Ishikawa (cell line): ENCODE measurements at regions not wholly inside any gene's neighbourhood (a gene's known extent, or its start where the extent isn't known, plus 50 kb on each side); places are given as distances from the start of the nearest gene placed in this dataset.

Experiments used
- CEBPB ChIP-seq: IDR thresholded peaks from 2 replicates; pipeline ENCODE4 v1.6.1; 2012
- CREB1 ChIP-seq: IDR thresholded peaks from 2 replicates; pipeline ENCODE4 v1.6.1; 2012; ENCODE audit warnings: low read depth
- EGR1 ChIP-seq: IDR thresholded peaks from 2 replicates; pipeline ENCODE4 v1.6.1; 2012
- EP300 ChIP-seq: IDR thresholded peaks from 2 replicates; pipeline ENCODE4 v1.6.1; 2012; ENCODE audit warnings: borderline replicate concordance
- FOXM1 ChIP-seq: IDR thresholded peaks from 2 replicates; pipeline ENCODE4 v1.6.1; 2012; ENCODE audit warnings: low read depth, borderline replicate concordance
- NFIC ChIP-seq: IDR thresholded peaks from 2 replicates; pipeline ENCODE4 v1.6.1; 2012
- RAD21 ChIP-seq: IDR thresholded peaks from 2 replicates; pipeline ENCODE4 v1.6.1; 2012; ENCODE audit warnings: low read depth
- TAF1 ChIP-seq: IDR thresholded peaks from 2 replicates; pipeline ENCODE4 v1.6.1; 2012; ENCODE audit warnings: low read depth, mild to moderate bottlenecking
- TCF12 ChIP-seq: IDR thresholded peaks from 2 replicates; pipeline ENCODE4 v1.6.1; 2012; ENCODE audit warnings: low read depth
- TEAD4 ChIP-seq: IDR thresholded peaks from 2 replicates; pipeline ENCODE4 v1.6.1; 2012
- YY1 ChIP-seq: IDR thresholded peaks from 2 replicates; pipeline ENCODE4 v1.6.1; 2012; ENCODE audit warnings: low read depth
- ZBTB7A ChIP-seq: IDR thresholded peaks from 2 replicates; pipeline ENCODE4 v1.6.1; 2012; ENCODE audit warnings: low read depth
- TF ChIP-seq, protein P1 (sequence below): IDR thresholded peaks from 2 replicates; pipeline ENCODE4 v1.6.1; 2012
- TF ChIP-seq, protein P2 (sequence below): IDR thresholded peaks from 2 replicates; pipeline ENCODE4 v1.6.1; 2012; ENCODE audit warnings: low read depth, mild to moderate bottlenecking
- TF ChIP-seq, protein P3 (sequence below): IDR thresholded peaks from 2 replicates; pipeline ENCODE4 v1.6.1; 2012

DNA sequence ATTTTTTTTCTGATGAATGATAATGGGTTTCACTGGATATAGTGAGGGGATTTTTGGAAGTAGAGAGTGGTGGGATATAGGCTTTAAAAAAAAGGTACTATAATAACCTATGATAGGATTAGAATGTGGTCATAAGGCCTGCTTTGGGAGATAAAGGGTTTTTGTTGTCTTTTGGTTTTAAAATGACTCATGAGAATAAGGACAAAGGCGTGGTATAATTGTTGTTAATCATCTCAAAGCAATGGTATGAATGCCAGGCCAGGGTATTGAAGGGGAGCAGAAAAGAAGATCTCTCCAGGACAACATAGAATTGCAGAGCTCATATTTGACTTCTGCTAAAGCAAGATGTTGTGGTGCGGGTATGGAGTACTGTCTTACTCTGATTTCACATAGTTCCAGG is 579.4 kb downstream of the JRKL start:
- TF ChIP-seq CEBPB (no peak), YY1 (no peak), NFIC (no peak), TAF1 (no peak)
- TF ChIP-seq, protein P1, sequence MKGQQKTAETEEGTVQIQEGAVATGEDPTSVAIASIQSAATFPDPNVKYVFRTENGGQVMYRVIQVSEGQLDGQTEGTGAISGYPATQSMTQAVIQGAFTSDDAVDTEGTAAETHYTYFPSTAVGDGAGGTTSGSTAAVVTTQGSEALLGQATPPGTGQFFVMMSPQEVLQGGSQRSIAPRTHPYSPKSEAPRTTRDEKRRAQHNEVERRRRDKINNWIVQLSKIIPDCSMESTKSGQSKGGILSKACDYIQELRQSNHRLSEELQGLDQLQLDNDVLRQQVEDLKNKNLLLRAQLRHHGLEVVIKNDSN = no peak
- TF ChIP-seq, protein P2, sequence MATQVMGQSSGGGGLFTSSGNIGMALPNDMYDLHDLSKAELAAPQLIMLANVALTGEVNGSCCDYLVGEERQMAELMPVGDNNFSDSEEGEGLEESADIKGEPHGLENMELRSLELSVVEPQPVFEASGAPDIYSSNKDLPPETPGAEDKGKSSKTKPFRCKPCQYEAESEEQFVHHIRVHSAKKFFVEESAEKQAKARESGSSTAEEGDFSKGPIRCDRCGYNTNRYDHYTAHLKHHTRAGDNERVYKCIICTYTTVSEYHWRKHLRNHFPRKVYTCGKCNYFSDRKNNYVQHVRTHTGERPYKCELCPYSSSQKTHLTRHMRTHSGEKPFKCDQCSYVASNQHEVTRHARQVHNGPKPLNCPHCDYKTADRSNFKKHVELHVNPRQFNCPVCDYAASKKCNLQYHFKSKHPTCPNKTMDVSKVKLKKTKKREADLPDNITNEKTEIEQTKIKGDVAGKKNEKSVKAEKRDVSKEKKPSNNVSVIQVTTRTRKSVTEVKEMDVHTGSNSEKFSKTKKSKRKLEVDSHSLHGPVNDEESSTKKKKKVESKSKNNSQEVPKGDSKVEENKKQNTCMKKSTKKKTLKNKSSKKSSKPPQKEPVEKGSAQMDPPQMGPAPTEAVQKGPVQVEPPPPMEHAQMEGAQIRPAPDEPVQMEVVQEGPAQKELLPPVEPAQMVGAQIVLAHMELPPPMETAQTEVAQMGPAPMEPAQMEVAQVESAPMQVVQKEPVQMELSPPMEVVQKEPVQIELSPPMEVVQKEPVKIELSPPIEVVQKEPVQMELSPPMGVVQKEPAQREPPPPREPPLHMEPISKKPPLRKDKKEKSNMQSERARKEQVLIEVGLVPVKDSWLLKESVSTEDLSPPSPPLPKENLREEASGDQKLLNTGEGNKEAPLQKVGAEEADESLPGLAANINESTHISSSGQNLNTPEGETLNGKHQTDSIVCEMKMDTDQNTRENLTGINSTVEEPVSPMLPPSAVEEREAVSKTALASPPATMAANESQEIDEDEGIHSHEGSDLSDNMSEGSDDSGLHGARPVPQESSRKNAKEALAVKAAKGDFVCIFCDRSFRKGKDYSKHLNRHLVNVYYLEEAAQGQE = no peak

DNA sequence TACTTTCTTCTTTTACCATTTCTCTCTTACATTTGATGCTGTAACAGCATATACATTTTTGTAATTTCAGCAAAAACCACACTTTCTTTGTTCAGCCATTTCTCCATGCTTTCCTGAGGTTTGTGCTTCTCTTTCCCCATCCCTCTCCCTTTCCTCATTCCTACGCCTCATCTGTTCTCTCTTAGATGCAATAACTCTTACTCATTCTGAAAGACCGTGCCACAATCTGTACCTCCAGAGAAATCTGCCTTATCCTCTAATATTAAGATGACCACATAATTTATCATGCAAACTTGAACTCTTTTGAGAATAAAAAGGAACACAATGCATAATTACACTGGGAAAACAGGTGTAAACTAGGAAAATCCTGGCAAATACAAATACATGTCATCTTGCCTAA is 588.9 kb downstream of the JRKL start:
- TF ChIP-seq FOXM1 (no peak), CEBPB (no peak), YY1 (no peak), TEAD4 (no peak), TAF1 (no peak), CREB1 (no peak), EP300 (no peak), TCF12 (no peak)

DNA sequence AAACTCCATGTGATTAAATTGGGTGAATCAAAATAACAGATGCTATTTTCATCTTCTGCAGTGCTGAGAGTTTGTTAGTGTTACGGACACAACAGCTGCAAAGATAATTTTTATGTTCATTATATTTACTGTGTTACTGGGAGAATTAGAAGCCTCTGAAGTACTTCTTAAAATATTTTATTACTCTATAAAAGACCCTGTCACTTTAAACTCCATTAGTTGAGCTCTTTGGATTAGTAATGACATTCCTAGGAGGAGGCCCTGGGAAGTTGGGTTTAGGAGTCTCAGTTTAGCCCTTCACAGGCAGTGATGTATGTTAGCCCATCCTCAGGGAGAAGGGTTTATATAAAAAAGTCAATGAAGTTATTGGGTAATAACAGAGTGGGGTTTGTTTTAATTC is 596.7 kb downstream of the JRKL start:
- TF ChIP-seq TCF12 (no peak), YY1 (no peak)

DNA sequence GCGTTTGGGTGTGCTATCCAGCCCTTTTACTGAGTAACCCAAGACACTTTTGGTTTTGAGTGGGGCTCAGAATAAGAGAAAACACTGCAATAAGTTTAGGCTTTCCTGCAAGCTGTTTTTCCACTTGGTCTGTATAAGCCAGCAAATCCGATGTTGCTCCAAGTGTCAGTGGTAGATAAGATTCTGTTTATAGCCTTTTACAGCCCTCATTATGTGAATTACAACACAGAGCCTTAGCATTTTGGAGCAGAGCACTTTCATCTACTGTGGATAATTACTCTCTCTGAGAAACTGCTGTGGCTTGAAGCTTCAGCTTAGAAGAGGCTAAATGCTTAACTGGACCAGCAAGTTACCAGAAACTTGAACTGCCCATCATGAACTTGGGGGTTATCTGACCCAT is 601.1 kb downstream of the JRKL start:
- TF ChIP-seq NFIC (no peak), ZBTB7A (no peak), TCF12 (no peak), RAD21 (no peak), FOXM1 (no peak), TEAD4 (no peak), CREB1 (no peak), CEBPB (no peak), TAF1 (no peak), YY1 (no peak), EP300 (no peak), EGR1 (no peak)
- TF ChIP-seq, protein P1 = no peak
- TF ChIP-seq, protein P2 = no peak
- TF ChIP-seq, protein P3, sequence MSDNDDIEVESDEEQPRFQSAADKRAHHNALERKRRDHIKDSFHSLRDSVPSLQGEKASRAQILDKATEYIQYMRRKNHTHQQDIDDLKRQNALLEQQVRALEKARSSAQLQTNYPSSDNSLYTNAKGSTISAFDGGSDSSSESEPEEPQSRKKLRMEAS = no peak

DNA sequence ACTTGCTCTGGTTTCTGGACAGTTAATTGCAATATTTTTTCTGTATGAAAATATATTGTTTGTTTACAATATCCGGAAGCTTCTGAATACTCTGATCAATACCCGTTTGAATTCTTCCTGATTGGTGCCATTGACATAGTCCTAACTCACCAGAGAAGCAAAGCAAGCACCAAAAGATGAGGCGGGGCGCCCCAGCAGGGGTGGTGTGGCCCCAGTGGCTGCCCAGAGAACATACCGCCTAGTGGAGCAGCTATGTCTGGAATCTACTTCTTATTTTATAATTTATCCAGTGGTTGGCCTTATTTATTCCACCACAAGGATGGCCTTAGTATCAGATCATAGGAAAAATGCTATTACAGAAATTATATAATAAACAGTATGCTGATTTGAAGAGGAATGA is 610.7 kb downstream of the JRKL start:
- TF ChIP-seq ZBTB7A (no peak), TCF12 (no peak), FOXM1 (no peak), RAD21 (no peak), TAF1 (no peak), NFIC (no peak), TEAD4 (no peak), EP300 (no peak), CREB1 (no peak), EGR1 (no peak), YY1 (no peak), CEBPB (no peak)
- TF ChIP-seq, protein P3 = no peak
- TF ChIP-seq, protein P1 = no peak
- TF ChIP-seq, protein P2 = no peak
